ENCODE measurements at regions not wholly inside any gene's neighbourhood (a gene's known extent, or its start where the extent isn't known, plus 50 kb on each side); places are given as distances from the start of the nearest gene placed in this dataset.
"Not testable (repeated sequence)": the region's sequence is repeated elsewhere in the genome, so short reads cannot be mapped to it uniquely, and the experiment has no call there.

DNA sequence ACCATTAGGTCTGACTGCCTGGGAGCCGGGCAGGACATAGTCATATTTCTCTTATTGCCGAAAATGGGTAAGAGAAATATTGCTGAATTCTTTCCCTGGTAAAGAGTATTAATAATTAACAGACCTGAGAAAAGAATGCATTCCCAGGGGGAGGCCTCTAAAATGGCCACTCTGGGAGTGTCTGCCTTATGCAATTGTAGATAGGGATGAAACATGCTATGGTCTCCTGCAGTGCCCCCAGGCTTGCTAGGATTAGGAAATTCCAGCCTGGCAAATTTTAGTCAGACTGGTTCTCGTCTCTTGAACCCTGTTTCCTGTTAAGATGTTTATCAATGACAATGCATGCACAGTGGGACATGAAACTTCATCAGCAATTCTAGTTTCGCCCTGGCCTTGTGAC lies 975.7 kb downstream of the TBC1D32 start:
- not testable (repeated sequence) for DNase-seq

DNA sequence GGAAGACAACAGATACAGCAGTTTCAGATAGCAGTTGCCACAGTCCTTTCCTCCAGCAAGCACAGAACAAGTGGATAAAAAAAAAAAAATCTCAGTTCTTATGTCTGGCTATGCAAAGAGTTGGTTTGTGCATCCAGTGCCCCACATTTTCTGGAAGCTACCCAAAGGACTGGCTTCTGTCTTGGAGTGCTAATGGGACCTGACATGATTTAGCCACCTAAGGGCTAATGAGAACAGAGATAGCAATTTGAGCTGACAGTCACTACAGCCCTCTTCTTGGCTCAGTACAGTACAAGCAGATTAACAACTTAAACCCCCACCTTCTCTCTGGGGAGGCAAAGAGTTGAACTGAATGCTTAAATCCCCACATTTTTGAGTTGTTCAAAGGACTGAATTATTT lies 976.8 kb downstream of the TBC1D32 start:
- DNase-seq = no peak

DNA sequence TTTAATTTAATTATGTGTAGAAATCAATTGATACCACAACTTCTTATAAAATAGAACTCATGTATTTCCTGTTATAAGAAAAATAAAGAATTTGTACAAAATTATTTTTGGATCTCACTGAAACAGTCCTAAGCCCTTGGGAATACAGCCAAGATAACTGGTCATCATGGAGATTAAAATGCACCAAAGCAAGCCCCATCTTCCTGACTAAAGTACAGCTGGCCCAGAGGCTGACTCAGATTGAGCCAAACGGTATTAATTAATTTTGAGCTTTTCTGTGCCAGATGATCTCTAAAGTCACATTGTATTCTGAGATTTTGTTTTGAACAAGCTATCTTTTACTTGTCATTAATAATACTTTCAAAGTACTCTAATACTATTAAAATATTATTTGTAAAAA lies 978.5 kb downstream of the TBC1D32 start:
- no peak for DNase-seq

DNA sequence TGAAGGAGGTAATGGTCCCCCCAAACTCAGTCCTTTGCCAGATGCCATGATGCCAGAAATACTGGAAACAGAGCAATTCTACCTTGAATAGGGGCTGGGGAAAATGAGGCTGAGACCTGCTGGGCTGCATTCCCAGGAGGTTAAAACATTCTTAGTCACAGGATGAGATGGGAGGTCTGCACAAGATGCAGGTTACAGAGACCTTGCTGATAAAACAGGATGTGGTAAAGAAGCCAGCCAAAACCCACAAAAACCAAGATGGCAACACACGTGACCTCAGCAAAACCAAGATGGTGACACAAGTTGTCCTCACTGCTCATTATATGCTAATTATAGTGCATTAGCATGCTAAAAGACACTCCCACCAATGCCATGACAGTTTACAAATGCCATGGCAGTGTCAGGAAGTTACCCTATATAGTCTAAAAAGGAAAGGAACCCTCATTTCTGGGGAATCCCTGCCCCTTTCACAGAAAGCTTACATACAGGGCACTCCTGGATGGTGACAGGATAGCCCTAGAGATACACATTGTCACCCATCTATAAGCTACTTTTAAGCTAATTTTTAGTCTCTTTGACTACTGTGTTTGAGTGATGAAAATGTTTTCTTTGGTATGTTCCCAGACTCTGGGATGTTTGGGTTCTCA lies 979.7 kb downstream of the TBC1D32 start:
- DNase-seq = no peak

DNA sequence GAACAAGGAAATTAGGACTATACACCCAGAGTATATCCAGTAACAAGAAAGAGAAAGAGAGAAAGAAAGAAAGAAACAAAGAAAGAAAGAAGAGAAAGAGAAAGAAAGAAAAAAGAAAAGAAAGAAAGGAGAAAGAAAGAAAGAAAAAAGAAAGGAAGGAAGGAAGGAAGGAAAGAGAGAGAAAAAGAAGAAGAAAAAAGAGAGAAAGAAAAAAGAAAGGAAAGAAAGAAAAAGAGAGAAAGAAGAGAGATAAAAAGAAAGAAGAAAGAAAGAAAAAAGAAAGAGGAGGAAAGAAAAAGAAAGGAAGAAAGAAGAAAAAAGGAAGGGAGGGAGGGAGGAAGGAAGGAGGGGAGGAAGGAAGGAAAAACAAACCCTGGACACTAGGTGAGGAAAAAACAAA lies 981.8 kb downstream of the TBC1D32 start:
- no peak for DNase-seq

DNA sequence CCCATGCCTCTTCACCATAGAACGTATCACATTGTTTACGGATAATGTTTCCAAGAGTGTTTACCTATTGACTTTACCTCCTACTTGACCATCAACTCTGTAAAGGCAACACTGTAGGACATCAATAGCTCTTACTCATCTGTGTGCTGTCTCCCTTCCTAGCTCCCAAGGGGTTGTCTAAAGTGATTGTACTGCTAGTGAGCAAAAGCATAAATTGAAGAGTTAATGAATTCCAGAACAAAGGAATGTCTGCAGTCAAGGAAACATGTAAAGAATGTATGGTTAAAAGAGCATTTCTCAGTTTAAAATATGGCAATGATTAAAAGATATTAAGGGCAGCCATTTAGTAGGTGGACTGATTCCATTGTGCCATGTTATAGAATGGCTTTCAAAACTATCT lies 985.4 kb downstream of the TBC1D32 start:
- no peak for DNase-seq

DNA sequence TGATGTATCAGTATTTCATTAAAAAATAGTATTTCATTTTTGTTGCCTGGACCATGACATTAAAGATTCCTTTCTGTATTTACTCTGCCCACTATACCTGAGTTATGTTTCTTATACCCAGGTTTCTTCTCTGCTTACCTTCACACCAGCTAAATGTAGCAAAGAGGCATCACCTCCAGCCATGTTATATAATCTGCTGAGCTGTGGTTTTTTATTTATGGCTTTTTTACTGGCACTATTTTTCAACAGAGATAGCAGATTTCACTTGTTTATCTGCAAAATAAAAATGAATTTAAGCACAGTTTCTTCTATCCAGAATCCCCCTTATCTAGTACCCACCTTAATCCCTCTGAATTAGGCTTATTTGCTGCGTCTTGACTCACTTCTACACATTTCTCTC lies 979.0 kb upstream of the MAN1A1 start:
- no peak for DNase-seq

DNA sequence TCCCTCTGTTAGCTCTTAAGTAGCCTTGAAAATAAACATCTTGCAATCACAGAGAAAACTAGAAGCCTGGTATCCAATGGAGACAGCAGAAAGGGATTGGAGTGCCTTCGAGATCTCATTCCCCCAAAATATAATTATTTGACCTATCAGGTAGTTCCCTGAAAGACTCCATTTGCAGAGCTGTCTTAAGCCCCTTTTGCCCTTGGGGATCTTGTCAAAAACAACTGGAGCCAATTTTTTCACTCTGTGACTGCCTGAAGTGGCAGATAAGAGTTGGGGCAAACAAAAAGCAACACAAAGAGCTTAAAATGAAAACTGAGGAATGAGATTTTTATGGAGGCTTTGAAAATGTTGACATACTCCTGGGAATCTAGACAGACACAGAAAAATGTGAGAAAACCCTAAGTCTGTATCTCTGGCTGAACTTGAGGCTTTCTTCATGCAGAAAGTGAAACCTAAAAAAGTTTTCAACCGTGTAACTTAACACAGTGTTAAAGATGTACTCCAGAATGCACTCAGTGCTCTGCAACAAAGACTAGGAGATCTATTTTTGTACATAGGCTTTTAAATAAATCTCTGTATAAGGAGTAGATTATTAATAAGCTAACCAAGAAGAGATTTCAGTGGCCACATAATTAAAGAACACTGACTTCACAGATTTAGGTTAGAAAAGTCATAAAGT lies 971.1 kb upstream of the MAN1A1 start:
- DNase-seq = no peak

DNA sequence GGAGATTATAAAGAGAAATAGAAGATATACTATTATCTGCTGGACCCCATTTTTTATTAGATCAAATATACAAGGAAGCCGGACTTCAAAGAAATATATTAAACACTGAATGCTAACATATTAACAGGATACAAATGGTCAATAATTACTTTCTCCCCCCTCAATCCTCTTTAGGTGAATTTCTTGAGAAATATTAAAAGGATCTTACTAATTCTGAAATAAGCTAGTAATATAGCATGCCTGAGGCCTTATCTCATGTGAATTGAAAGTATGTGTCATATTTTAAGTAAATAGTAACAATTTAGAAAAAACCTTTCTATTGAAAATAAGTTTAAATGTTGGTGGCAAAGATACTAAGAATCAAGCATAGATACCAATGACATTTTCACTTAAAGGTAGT lies 954.7 kb upstream of the MAN1A1 start:
- DNase-seq = no peak

DNA sequence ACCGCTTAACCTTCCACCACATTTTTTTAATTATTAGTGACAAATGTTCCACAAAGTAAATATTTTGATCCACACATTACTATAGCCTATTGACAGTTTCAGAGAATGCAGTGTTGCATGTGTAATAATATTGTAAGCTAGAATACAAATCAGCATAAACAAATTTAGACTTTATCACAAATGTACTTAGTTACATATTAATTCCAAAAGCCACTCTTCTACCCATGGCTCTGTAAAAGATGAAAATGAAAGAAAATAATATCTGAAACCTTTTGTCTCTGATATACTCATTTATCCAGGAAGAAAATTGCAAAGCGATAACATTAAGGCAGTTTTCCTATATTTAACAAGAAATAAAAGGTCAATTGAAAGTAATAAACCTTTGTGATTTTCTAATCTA lies 954.0 kb upstream of the MAN1A1 start:
- DNase-seq = no peak

DNA sequence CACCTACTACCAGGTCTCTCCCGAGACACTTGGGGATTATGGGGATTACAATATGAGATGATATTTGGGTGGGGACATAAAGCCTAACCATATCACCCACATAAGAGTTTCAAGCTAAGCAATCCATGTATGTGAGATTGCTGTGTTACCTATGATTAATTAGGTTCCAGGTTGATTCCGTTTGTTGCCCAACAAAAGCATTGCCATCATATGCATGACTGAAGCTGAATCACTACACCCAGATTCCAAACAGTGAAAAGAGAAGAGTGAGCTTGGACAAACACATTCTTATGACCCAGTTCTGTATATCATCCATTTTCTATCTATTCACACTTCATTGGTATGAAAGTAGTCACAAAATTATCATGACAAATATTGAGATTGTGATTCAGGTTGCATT lies 952.5 kb upstream of the MAN1A1 start:
- no peak for DNase-seq

DNA sequence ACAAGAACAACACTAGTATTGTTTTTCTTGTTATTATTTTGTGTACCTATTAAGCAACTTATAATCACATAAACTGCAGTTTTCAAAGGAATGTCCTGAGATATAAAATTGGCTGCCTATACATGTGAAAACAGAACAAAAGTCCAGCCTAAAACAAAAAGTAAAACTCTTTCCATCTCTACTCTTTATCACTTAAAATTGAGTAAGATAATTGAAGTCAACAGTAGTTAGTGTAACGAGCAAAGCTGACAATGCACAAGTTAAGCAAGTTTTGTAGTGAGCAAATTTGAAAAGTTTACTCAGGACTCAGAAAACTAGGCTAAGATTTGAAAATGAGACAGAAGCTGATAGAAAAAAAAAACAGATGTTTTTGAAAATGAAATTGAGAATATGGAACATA lies 941.4 kb upstream of the MAN1A1 start:
- no peak for DNase-seq

DNA sequence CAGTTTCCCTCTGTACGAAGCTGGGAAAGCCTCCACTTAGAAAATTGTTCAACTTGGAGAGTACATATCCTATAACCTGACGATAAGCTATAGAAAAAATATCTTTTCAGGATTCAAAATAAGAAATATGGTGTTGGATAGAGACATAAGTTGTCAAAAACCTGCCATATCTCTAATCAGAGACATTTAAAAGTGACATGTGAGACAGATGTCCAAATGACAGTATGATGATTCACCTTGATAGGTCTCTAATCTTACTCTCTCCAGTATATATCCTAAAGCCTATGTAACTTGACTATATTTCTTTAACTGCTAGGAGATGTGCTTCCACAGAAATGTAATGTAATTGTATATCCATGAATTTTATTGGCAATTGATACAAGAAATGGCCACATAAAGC lies 932.4 kb upstream of the MAN1A1 start:
- DNase-seq = no peak

DNA sequence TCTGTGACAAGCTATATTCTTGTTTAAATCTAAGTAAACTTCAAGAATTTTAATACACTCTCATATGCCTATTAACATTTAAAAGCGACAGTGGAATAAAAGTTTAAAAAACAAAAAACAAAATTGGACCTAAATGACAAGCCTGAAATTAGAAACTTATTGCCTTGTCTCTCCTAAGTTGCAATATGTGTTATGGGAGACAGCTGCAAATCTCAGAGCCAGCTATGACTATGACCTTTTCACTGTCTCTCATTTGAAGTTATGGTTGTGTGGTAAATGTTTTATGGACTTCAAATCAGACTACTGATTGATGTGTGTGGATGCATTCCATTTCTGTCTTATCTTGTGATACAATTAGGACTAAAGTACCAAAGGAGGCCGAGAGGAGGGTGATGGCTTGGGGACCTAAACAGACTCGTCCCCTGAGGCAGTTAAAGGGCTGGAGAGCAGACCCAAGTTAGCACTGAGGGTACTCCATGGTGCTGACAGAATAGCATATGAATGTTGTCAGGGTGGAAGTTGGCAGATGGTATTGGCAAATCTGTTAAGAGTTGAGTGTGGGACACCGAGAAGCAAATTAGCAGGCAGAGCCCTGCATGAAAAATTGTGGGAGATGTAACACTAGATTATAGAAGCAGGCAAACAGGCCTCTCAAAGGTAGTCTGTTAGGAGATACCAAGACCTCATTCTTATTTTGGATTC lies 930.1 kb upstream of the MAN1A1 start:
- no peak for DNase-seq

DNA sequence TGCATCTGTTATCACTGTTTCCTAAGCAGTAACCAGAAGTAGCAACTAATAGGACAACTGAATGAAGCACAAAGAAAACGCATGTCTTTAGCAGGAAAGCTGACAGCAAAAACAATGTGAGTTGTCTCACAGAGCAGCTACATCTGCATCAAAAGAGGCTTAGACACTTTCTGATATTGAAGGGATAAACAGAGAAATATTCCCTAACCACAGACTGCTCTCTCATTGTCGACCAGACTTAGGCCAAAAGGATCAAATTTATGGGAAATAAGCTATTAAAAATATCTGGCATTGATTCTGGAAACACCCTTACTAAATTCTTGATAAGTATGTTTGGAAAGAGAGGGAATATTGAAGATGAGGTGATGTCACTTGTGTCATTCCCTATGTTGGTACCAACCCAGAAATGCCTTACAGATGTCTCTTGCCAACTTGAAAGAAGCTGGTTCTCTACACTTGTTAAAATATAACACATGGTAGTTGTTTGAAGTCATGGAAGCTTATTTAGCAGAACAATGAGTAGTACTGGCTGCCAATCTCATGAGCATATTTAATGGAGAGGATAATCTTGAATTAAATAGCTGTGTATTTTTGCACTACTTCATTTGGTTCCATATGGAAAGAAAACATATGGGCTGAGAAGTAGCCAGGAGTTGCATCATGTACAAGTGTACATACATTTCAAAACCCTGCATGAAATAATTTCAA lies 929.3 kb upstream of the MAN1A1 start:
- no peak for DNase-seq

DNA sequence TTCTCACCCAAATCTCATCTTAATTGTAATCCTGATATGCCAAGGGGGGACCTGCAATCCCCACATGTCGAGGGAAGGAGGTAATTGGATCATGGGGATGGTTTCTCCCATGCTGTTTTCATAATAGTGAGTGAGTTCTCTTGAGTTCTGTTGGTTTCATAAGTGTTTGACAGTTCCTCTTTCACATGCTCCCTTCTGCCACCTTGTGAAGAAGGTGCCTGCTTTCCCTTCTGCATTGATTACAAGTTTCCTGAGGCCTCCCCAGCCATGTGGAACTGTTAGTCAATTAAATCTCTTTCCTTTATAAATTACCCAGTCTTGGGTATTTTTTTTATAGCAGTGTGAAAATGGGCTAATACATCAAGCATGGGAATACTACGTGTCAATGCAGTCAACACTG lies 925.0 kb upstream of the MAN1A1 start:
- DNase-seq = no peak

DNA sequence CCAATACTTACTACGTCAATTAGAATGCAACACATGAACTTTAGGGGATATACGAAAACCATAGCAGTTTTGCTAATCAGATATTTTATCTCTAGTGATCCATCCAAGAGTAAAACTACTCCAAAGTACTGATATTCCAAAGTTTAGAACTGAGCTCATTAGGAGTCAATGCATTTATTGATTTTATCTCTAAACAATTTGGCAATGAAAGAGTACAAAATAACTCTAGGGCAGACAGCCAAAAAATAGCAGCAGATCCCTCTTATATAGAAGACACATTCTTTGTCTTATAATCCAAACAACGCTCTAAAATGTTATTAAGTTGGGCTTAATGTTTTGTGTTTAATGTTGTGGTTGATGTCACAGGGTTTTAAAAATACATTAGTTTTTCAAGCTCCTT lies 923.9 kb upstream of the MAN1A1 start:
- no peak for DNase-seq

DNA sequence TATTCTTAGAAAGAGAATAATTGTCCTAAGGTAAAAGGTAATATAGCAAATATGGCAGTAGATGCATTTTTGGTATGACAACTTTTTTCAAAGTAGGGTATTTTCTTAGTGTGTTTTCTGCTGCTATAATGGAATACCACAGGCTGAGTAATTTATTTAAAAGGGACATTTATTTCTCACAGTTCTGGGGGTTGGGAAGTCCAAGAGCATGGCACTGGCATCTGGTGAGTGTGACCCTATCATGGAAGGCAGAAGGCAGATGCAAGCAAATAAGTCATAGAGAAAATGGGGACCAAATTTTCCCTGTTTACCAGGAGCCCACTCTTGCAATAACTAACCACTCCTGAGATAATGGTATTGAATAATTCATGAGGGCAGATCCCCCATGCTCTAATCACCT lies 922.5 kb upstream of the MAN1A1 start:
- DNase-seq = no peak

DNA sequence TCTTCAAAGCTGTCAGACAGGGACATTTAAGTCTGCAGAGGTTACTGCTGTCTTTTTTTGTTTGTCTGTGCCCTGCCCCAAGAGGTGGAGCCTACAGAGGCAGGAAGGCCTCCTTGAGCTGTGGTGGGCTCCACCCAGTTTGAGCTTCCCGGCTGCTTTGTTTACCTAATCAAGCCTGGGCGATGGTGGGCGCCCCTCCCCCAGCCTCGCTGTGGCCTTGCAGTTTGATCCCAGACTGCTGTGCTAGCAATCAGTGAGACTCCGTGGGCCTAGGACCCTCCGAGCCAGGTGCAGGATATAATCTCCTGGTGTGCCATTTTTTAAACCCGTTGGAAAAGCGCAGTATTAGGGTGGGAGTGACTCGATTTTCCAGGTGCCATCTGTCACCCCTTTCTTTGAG lies 918.7 kb upstream of the MAN1A1 start:
- not testable (repeated sequence) for DNase-seq

DNA sequence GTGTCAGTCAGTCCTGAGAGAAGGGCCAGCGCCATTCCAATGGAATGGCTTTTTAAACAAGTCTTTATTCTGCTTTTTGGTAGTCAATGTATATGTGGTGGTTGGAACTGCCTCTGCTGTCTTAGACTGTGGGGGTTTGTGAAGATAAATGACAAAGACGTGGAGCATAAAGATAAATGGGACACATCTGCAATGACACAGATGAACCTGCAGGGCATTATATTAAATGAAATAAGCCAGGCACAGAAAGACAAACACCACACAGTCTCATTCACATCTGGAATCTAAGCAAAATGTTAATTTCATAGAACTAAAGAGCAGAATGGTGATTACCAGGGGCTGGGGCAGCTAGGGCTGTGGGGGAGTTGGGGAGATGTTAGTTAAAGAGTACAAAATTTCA lies 912.8 kb upstream of the MAN1A1 start:
- DNase-seq = no peak

DNA sequence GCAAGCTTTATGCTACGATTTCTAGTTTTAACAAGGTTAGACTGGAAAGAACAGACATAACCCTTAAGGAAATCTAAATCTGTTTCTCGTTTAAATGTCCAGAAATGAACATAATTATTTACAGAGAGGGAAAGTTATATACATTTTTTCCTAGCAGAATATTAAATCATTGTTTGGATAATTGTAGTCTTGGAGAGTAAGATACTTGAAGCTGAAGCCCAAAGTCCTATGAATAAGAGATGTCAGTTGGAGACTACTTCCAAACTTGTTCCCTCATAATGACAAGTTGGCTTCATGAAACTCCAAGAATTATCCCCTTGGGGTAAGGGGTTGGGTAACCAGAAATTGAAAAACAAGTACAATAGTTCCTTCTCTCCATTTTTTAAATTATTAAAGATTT lies 911.1 kb upstream of the MAN1A1 start:
- DNase-seq = no peak

DNA sequence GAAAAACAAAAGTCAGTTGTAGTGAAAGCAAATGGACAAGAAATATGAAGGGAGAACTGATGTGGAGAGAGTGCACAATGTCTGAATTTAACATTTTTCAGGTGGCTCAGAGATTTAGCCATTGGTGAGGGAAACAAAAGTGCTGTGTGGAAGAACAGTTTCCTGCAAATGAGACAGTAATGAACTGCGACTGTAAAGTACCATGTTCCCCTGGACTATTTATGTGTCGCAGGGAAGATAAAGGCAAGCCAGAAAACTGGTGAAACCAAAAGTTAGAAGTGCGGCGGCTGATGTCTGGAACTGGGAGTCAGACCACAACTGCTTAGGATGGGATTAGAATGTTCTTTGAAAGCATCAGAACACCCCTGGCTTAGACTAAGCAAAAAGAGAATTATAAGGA lies 905.1 kb upstream of the MAN1A1 start:
- no peak for DNase-seq

DNA sequence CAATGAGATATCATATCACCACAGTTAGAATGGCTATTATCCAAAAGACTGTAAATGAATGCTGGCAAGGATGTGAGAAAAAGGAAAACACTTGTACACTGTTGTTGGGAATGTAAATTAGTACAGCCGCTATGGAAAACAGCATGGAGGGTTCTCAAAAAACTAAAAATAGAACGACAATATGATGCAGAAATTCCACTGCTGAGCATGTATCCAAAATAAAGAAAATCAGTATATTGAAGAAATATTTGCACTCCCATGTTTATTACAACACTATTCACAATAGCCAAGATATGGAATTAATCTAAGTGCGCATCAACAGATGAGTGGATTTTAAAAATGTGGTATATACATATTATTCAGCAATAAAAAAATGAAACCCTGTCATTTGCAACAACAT lies 898.9 kb upstream of the MAN1A1 start:
- no peak for DNase-seq
